Activated naive CD4-positive, alpha-beta T cell treated with anti-CD3 and anti-CD28 coated beads, Interleukin-2, amount 50 U/mL, for 24 hours (primary cell): ENCODE measurements at regions not wholly inside any gene's neighbourhood (a gene's known extent, or its start where the extent isn't known, plus 50 kb on each side); places are given as distances from the start of the nearest gene placed in this dataset.
"Not testable (repeated sequence)": the region's sequence is repeated elsewhere in the genome, so short reads cannot be mapped to it uniquely, and the experiment has no call there.

ENCODE experiments used
- H3K27ac Mint-ChIP-seq: one replicate; pipeline ENCODE4 v1.8.0; 2021; ENCODE audit warnings: mild to moderate bottlenecking, mixed read lengths
- H3K27me3 Mint-ChIP-seq: one replicate; pipeline ENCODE4 v1.8.0; 2021; ENCODE audit warnings: mixed read lengths
- H3K36me3 Mint-ChIP-seq: one replicate; pipeline ENCODE4 v1.8.0; 2021; ENCODE audit warnings: mixed read lengths
- H3K4me1 Mint-ChIP-seq: one replicate; pipeline ENCODE4 v1.8.0; 2021; ENCODE audit warnings: mixed read lengths
- H3K4me3 Mint-ChIP-seq: one replicate; pipeline ENCODE4 v1.8.0; 2021; ENCODE audit warnings: mild to moderate bottlenecking, mixed read lengths
- H3K9me3 Mint-ChIP-seq: one replicate; pipeline ENCODE4 v1.8.0; 2021; ENCODE audit warnings: mixed read lengths

- H3K36me3 Mint-ChIP-seq = no peaks in the 10 kb centered on the region
These were observed 201.2 kb upstream of the ARRDC3 start for GRCh38 chr5:91584352-91584751.

GRCh38 chr5:91566012-91566411 lies 182.9 kb upstream of the ARRDC3 start:
- H3K36me3 Mint-ChIP-seq, H3K27me3 Mint-ChIP-seq, H3K27ac Mint-ChIP-seq, H3K4me1 Mint-ChIP-seq, H3K4me3 Mint-ChIP-seq: not testable (repeated sequence)
- H3K9me3 Mint-ChIP-seq = peaks cover 32% of the 10 kb centered on the region

More at GRCh38 chr5:91584352-91584751, 201.2 kb upstream of the ARRDC3 start:
- Mint-ChIP-seq H3K4me1 (no peaks in the 10 kb centered on the region), H3K4me3 (no peak overlapping the region), H3K27me3 (no peaks in the 10 kb centered on the region), H3K9me3 (no peaks in the 10 kb centered on the region), H3K27ac (no peak overlapping the region)

DNA sequence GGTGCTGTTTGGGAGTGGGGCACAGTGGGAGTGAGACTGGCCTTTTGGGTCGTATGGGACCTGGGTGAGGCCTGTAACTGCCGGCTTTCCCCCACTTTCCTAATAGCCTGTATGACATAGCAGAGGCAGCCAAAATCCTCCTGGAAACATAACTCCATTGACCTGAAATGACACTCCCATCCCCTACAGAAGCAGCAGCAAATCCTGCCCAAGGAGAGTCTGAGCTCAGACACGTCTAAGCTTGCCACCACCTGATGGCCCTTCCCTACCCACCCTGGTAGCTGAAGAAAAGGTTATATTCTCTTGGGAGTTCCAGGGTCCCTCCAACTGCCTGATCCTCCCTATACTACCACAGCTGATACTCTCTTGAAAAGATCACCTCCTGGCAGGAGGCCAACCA lies 179.8 kb upstream of the ARRDC3 start:
- Mint-ChIP-seq H3K27me3 (peaks cover 3% of the 10 kb centered on the region), H3K4me1 (no peaks in the 10 kb centered on the region), H3K4me3 (no peak overlapping the region), H3K36me3 (peaks cover 4% of the 10 kb centered on the region), H3K27ac (no peak overlapping the region), H3K9me3 (peaks cover 34% of the 10 kb centered on the region)

DNA sequence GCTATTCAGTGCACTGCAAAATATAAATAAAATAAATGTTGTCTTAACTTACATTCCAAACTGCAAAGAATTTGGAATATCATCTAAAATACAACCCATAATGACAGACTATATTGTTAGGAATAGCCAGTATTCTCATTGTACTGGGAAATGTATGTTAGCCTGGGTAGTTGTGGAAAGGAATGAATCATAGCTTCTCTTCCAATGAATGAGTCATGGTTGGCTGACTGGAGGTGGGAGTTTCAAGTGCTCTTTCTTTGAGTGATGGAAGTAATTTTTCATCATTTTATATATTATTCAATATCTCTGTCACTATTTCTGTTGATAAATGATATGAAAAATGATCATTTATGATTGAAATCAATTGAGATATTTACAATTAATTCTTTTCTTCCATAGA lies 158.6 kb upstream of the ARRDC3 start:
- Mint-ChIP-seq H3K27ac (no peak overlapping the region), H3K4me1 (no peaks in the 10 kb centered on the region), H3K36me3 (peaks cover 1% of the 10 kb centered on the region), H3K27me3 (peaks cover 2% of the 10 kb centered on the region), H3K4me3 (no peak overlapping the region), H3K9me3 (no peaks in the 10 kb centered on the region)

DNA sequence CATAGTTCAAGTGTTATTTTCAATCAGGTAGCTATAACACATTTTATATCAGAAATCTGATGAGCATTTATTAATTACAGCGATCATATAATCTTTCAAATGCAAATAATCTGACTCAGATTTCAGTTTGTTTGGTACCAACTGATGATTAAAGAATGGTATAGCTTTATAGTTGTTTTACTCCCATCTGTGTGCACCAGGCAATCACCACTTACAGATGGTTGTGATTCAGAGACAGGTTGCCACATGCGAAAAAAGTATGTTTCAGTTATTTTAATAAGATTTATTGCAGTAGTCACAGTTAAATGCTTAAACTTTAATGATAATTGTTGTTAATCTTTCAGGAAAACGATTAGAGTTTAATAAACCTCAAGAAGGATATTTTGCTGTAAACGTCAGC lies 155.1 kb upstream of the ARRDC3 start:
- Mint-ChIP-seq H3K4me3 (no peak overlapping the region), H3K36me3 (no peaks in the 10 kb centered on the region), H3K9me3 (no peaks in the 10 kb centered on the region), H3K27me3 (peaks cover 2% of the 10 kb centered on the region), H3K4me1 (no peaks in the 10 kb centered on the region), H3K27ac (no peak overlapping the region)

- Mint-ChIP-seq H3K36me3 (no peaks in the 10 kb centered on the region), H3K27ac (no peak overlapping the region), H3K4me3 (no peak overlapping the region)
These were observed 152.4 kb upstream of the ARRDC3 start for GRCh38 chr5:91535499-91535898.

DNA sequence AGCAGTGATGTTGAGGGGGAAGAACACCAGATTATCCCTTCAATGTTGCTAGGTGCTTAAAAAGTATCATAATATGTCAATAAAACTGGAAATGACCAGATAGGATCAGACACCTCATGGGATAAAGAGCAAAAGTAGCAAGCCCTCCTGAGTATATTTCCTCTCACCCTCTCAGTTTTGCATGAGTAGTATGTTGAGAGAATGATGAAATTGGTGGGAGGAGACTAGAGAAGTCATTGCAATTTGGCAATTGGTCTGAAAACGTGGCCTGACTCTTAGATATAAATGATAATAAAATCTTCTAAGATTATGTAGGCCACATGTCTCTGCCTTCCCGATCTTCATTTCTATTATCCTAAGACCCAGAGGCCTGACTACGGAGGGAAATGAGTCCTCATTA lies 151.2 kb upstream of the ARRDC3 start:
- H3K4me1 Mint-ChIP-seq = no peaks in the 10 kb centered on the region
- H3K27me3 Mint-ChIP-seq = no peaks in the 10 kb centered on the region
- no peak overlapping the region for H3K27ac Mint-ChIP-seq
- H3K4me3 Mint-ChIP-seq = no peak overlapping the region
- H3K9me3 Mint-ChIP-seq = no peaks in the 10 kb centered on the region
- H3K36me3 Mint-ChIP-seq = no peaks in the 10 kb centered on the region

More at GRCh38 chr5:91535499-91535898, 152.4 kb upstream of the ARRDC3 start:
- H3K9me3 Mint-ChIP-seq = no peaks in the 10 kb centered on the region
- no peaks in the 10 kb centered on the region for H3K27me3 Mint-ChIP-seq
- H3K4me1 Mint-ChIP-seq = no peaks in the 10 kb centered on the region

GRCh38 chr5:91532779-91533178 lies 149.7 kb upstream of the ARRDC3 start:
- H3K4me1 Mint-ChIP-seq = no peaks in the 10 kb centered on the region
- no peaks in the 10 kb centered on the region for H3K36me3 Mint-ChIP-seq
- no peaks in the 10 kb centered on the region for H3K9me3 Mint-ChIP-seq
- no peak overlapping the region for H3K4me3 Mint-ChIP-seq
- no peaks in the 10 kb centered on the region for H3K27me3 Mint-ChIP-seq
- H3K27ac Mint-ChIP-seq = no peak overlapping the region

- no peaks in the 10 kb centered on the region for H3K27me3 Mint-ChIP-seq
- no peaks in the 10 kb centered on the region for H3K36me3 Mint-ChIP-seq
- no peak overlapping the region for H3K27ac Mint-ChIP-seq
- H3K9me3 Mint-ChIP-seq = no peaks in the 10 kb centered on the region
- no peak overlapping the region for H3K4me3 Mint-ChIP-seq
- H3K4me1 Mint-ChIP-seq = no peaks in the 10 kb centered on the region
These were observed 149.2 kb upstream of the ARRDC3 start for GRCh38 chr5:91532281-91532680.

- H3K27me3 Mint-ChIP-seq = peaks cover 1% of the 10 kb centered on the region
- no peak overlapping the region for H3K4me3 Mint-ChIP-seq
- no peaks in the 10 kb centered on the region for H3K4me1 Mint-ChIP-seq
- no peaks in the 10 kb centered on the region for H3K9me3 Mint-ChIP-seq
- H3K27ac Mint-ChIP-seq = no peak overlapping the region
- H3K36me3 Mint-ChIP-seq = no peaks in the 10 kb centered on the region
These were observed 145.7 kb upstream of the ARRDC3 start for GRCh38 chr5:91528831-91529230.

DNA sequence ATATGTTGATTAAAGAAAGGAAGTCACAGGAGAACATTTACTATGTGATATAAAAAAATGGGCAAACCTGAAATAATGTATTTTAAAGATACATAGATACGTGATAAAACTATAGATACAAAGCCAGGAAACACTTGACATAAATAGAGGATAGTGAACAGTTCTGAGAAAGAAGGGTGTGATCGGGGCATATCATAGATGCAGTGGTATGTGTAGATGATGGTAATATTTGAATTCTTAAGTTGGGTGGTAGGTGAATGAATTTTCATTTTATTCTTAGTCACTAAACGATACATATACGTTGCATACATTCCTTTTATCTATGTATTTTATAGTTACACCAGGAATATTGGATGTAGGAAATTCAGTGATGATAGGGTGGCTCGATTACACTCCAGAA lies 138.7 kb upstream of the ARRDC3 start:
- no peaks in the 10 kb centered on the region for H3K9me3 Mint-ChIP-seq

GRCh38 chr5:91521334-91521733 lies 138.2 kb upstream of the ARRDC3 start:
- Mint-ChIP-seq H3K27me3 (peaks cover 4% of the 10 kb centered on the region), H3K27ac (no peak overlapping the region), H3K36me3 (no peaks in the 10 kb centered on the region), H3K4me3 (no peak overlapping the region), H3K9me3 (no peaks in the 10 kb centered on the region), H3K4me1 (peaks cover 4% of the 10 kb centered on the region)

More for the DNA sequence above, 138.7 kb upstream of the ARRDC3 start:
- peaks cover 4% of the 10 kb centered on the region for H3K27me3 Mint-ChIP-seq
- H3K27ac Mint-ChIP-seq = no peak overlapping the region
- no peak overlapping the region for H3K4me3 Mint-ChIP-seq
- peaks cover 4% of the 10 kb centered on the region for H3K4me1 Mint-ChIP-seq
- no peaks in the 10 kb centered on the region for H3K36me3 Mint-ChIP-seq

DNA sequence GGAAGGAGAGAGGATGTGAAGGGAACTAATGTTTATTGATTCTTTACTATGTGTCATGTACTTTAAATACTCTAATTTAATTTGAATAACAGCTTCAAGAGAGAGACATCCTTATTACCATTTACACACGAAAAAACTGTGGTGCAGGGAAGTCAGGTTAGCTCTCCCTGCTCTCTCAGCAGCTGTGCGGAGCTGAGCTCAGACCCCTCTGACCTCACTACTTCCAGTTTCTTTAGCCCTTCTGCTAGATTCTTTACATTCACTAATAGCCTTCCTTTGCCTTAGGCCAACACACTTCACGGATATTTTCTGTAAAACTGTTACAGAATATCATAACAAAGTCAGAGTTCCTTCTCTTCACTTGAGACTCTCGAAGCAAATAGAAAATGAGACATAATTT lies 131.3 kb upstream of the ARRDC3 start:
- Mint-ChIP-seq H3K4me3 (no peak overlapping the region), H3K4me1 (peaks cover 8% of the 10 kb centered on the region), H3K27ac (no peak overlapping the region), H3K9me3 (no peaks in the 10 kb centered on the region), H3K27me3 (peaks cover 2% of the 10 kb centered on the region), H3K36me3 (no peaks in the 10 kb centered on the region)

GRCh38 chr5:91503321-91503720 lies 120.2 kb upstream of the ARRDC3 start:
- no peaks in the 10 kb centered on the region for H3K4me1 Mint-ChIP-seq
- H3K4me3 Mint-ChIP-seq = no peak overlapping the region
- H3K27me3 Mint-ChIP-seq = no peaks in the 10 kb centered on the region
- H3K36me3 Mint-ChIP-seq = no peaks in the 10 kb centered on the region
- no peaks in the 10 kb centered on the region for H3K9me3 Mint-ChIP-seq
- no peak overlapping the region for H3K27ac Mint-ChIP-seq

DNA sequence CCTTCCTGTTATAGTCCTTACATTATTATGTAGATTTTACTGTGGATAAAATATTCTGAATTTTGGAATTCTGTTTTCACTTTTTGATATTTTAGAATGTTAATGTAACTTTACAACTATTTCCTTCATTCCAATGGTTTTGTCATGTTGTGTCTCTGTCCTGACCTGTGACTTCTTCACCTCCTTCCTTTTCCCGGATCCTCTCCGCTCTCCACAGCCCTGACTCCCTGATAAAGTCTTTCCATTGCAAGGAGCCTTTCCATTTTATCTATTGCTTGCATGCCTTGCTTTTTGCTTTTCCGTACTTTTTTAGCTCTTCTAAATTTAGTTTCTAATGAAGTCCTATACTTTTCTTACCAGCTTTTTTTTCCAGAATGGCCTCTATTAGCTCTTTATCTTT lies 117.6 kb upstream of the ARRDC3 start:
- no peak overlapping the region for H3K27ac Mint-ChIP-seq
- no peaks in the 10 kb centered on the region for H3K27me3 Mint-ChIP-seq
- no peaks in the 10 kb centered on the region for H3K9me3 Mint-ChIP-seq
- H3K4me1 Mint-ChIP-seq = no peaks in the 10 kb centered on the region
- no peaks in the 10 kb centered on the region for H3K36me3 Mint-ChIP-seq
- H3K4me3 Mint-ChIP-seq = no peak overlapping the region

GRCh38 chr5:91499943-91500531 lies 116.9 kb upstream of the ARRDC3 start:
- Mint-ChIP-seq H3K36me3 (no peaks in the 10 kb centered on the region), H3K4me3 (no peak overlapping the region), H3K27ac (no peak overlapping the region), H3K4me1 (no peaks in the 10 kb centered on the region), H3K9me3 (no peaks in the 10 kb centered on the region), H3K27me3 (no peaks in the 10 kb centered on the region)

- Mint-ChIP-seq H3K4me1 (peaks cover 24% of the 10 kb centered on the region), H3K9me3 (no peaks in the 10 kb centered on the region), H3K27ac (no peak overlapping the region), H3K36me3 (no peaks in the 10 kb centered on the region), H3K4me3 (no peak overlapping the region), H3K27me3 (no peaks in the 10 kb centered on the region)
These were observed 112.6 kb upstream of the ARRDC3 start for GRCh38 chr5:91495699-91496098.
